SK-N-SH (cell line): ENCODE measurements at regions not wholly inside any gene's neighbourhood (a gene's known extent, or its start where the extent isn't known, plus 50 kb on each side); places are given as distances from the start of the nearest gene placed in this dataset.

Experiments used
- EP300 ChIP-seq, 2 experiments: IDR thresholded peaks; 2 replicates each; pipeline versions ENCODE4 v1.4.0 to v1.6.1; 2012; ENCODE audit warnings: borderline replicate concordance in 1 of 2, low read depth in 1 of 2, low read length in 1 of 2
- GATA2 ChIP-seq: sonication (generic); formaldehyde crosslinking; IDR thresholded peaks from 2 replicates; pipeline ENCODE4 v1.5.0; 2020; ENCODE audit warnings: mild to moderate bottlenecking, missing genetic modification reagents
- JUND ChIP-seq: IDR thresholded peaks from 2 replicates; pipeline ENCODE4 v1.4.0; 2012
- MXI1 ChIP-seq: IDR thresholded peaks from 2 replicates; pipeline ENCODE4 v1.6.1; 2012; ENCODE audit warnings: mild to moderate bottlenecking, low read depth, low read length, improper control_type of control experiment
- NFIC ChIP-seq: IDR thresholded peaks from 2 replicates; pipeline ENCODE4 v1.4.0; 2012; ENCODE audit warnings: borderline replicate concordance
- RCOR1 ChIP-seq: fragments of 150-350 bp; IDR thresholded peaks from 2 replicates; pipeline ENCODE4 v1.6.1; 2017; ENCODE audit warnings: antibody characterized with exemption, low read length
- SIN3A ChIP-seq: IDR thresholded peaks from 2 replicates; pipeline ENCODE4 v1.6.1; 2012; ENCODE audit warnings: low read depth, mild to moderate bottlenecking, low read length, moderate library complexity, borderline replicate concordance
- TAF1 ChIP-seq: IDR thresholded peaks from 2 replicates; pipeline ENCODE4 v1.6.1; 2012; ENCODE audit warnings: low read depth, mild to moderate bottlenecking, low read length, moderate library complexity, borderline replicate concordance
- YY1 ChIP-seq: IDR thresholded peaks from 2 replicates; pipeline ENCODE4 v1.4.0; 2012; ENCODE audit warnings: low read depth, mild to moderate bottlenecking
- TF ChIP-seq, protein P1 (sequence below): IDR thresholded peaks from 2 replicates; pipeline ENCODE4 v1.4.0; 2012; ENCODE audit warnings: low read depth
- TF ChIP-seq, protein P2 (sequence below): fragments of 200-600 bp; sonication (generic); IDR thresholded peaks from 2 replicates; pipeline ENCODE4 v1.6.1; 2017; ENCODE audit warnings: antibody characterized with exemption, mild to moderate bottlenecking, moderate library complexity

DNA sequence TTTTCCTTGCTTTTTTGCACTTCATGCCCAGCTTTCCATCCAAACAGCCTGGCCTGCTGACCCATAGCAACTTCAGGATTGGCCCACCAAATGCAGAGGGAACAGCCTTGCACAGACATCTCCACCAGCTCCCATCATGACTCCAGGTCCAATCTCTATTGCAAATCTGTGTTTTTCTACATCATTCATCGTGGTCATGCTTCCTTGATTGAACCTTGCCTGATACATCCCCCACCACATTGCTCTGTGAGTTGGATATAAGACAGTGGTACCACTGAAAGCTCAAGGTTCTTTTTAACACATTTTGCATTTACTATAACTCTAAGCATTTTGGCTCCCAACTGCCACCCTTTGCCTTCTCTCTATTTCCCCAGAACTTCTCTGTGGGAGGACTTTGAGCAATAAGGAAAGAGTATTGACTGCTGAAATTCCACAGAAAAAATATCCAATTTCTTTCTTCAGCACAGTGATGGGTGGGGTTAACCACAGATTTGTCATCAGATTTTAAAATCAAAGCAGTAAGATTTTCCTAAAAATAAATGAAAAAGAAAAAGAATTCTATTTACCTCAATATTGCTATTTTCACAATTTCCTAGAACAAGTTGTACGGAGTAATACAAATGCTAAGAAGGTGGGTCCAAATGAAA is 114.6 kb upstream of the GALNT15 start:
- TF ChIP-seq MXI1: no peak
- no peak for TF ChIP-seq TAF1
- TF ChIP-seq, protein P1, sequence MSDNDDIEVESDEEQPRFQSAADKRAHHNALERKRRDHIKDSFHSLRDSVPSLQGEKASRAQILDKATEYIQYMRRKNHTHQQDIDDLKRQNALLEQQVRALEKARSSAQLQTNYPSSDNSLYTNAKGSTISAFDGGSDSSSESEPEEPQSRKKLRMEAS: no peak
- TF ChIP-seq YY1: no peak
- TF ChIP-seq, protein P2, sequence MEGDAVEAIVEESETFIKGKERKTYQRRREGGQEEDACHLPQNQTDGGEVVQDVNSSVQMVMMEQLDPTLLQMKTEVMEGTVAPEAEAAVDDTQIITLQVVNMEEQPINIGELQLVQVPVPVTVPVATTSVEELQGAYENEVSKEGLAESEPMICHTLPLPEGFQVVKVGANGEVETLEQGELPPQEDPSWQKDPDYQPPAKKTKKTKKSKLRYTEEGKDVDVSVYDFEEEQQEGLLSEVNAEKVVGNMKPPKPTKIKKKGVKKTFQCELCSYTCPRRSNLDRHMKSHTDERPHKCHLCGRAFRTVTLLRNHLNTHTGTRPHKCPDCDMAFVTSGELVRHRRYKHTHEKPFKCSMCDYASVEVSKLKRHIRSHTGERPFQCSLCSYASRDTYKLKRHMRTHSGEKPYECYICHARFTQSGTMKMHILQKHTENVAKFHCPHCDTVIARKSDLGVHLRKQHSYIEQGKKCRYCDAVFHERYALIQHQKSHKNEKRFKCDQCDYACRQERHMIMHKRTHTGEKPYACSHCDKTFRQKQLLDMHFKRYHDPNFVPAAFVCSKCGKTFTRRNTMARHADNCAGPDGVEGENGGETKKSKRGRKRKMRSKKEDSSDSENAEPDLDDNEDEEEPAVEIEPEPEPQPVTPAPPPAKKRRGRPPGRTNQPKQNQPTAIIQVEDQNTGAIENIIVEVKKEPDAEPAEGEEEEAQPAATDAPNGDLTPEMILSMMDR: no peak
- no peak for TF ChIP-seq GATA2
- TF ChIP-seq EP300 (IDR thresholded peaks at IDR 0.05; ENCODE audit: borderline replicate concordance in 1 of 2, low read depth in 1 of 2, low read length in 1 of 2): no peak
- TF ChIP-seq SIN3A: no peak
- TF ChIP-seq JUND: no peak
- no peak for TF ChIP-seq NFIC
- no peak for TF ChIP-seq RCOR1
